IMR-90 (cell line): ENCODE measurements at regions not wholly inside any gene's neighbourhood (a gene's known extent, or its start where the extent isn't known, plus 50 kb on each side); places are given as distances from the start of the nearest gene placed in this dataset.

ENCODE experiments used
- ATAC-seq: fragments of 200-7000 bp; cut with Tn5 transposase; 2 replicates; pipeline ENCODE4 v1.9.1; 2020; ENCODE audit warnings: low read depth, mild to moderate bottlenecking, moderate library complexity
- BruUV-seq: library from RNA; stranded (reverse); fragments of 400-500 nt; replicated peaks from 2 replicates; lab custom pipeline; 2021; lab: Mats Ljungman, UMichigan
- CTCF ChIA-PET: fragments of 300-600 bp; formaldehyde crosslinking; extraction: SDS; loops from one replicate; lab custom pipeline; 2021; ENCODE audit warnings: antibody characterized with exemption; lab: Yijun Ruan, JAX
- POLR2A ChIA-PET: fragments of 300-600 bp; sonication (Branson Sonifier 250); formaldehyde crosslinking; loops from one replicate; lab custom pipeline; 2022; ENCODE audit warnings: antibody characterized with exemption; ENCODE audit not compliant: unreplicated experiment; lab: Charles Lee
- DNase-seq: peaks from one replicate; pipeline ENCODE4 v3.0.0; 2013
- H2AFZ ChIP-seq: replicated peaks from 2 replicates; pipeline ENCODE3; 2013; ENCODE audit warnings: low read length, mild to moderate bottlenecking; ENCODE audit not compliant: poor library complexity
- H2AK5ac ChIP-seq: 2 replicates; pipeline ENCODE4 v1.6.1; 2013; ENCODE audit warnings: low read depth, low read length, inconsistent platforms
- H2AK9ac ChIP-seq: replicated peaks from 2 replicates; pipeline ENCODE3; 2013; ENCODE audit warnings: mild to moderate bottlenecking, low read depth, low read length, moderate library complexity; ENCODE audit not compliant: poor library complexity
- H2BK120ac ChIP-seq: 2 replicates; pipeline ENCODE4 v1.6.1; 2013; ENCODE audit warnings: low read depth, low read length, inconsistent platforms
- H2BK15ac ChIP-seq: 3 replicates; pipeline ENCODE4 v1.6.1; 2013; ENCODE audit warnings: low read depth, low read length, inconsistent platforms
- H2BK20ac ChIP-seq: 2 replicates; pipeline ENCODE4 v1.6.1; 2013; ENCODE audit warnings: low read depth, mild to moderate bottlenecking, inconsistent platforms, low read length, moderate library complexity
- H2BK5ac ChIP-seq: 2 replicates; pipeline ENCODE4 v1.6.1; 2013; ENCODE audit warnings: mild to moderate bottlenecking, low read depth, low read length, inconsistent platforms; ENCODE audit not compliant: poor library complexity, severe bottlenecking
- H3K14ac ChIP-seq: replicated peaks from 2 replicates; pipeline ENCODE4 v1.6.1; 2013; ENCODE audit warnings: low read depth, low read length, inconsistent platforms
- H3K18ac ChIP-seq: 2 replicates; pipeline ENCODE4 v1.6.1; 2013; ENCODE audit warnings: low read depth, low read length, control low read depth
- H3K23ac ChIP-seq: 2 replicates; pipeline ENCODE4 v1.6.1; 2013; ENCODE audit warnings: low read depth, low read length, inconsistent platforms
- H3K27ac ChIP-seq: 2 replicates; pipeline ENCODE4 v1.5.1; 2013; ENCODE audit warnings: mild to moderate bottlenecking, control low read depth, low read length; ENCODE audit not compliant: insufficient read depth
- H3K27me3 ChIP-seq: 2 replicates; pipeline ENCODE4 v1.6.1; 2013; ENCODE audit warnings: low read length; ENCODE audit not compliant: control insufficient read depth, insufficient read depth
- H3K36me3 ChIP-seq: 2 replicates; pipeline ENCODE4 v1.6.1; 2013; ENCODE audit warnings: low read length, mixed read lengths; ENCODE audit not compliant: control insufficient read depth, insufficient read depth
- H3K4ac ChIP-seq: 2 replicates; pipeline ENCODE4 v1.6.1; 2013; ENCODE audit warnings: low read depth, low read length, inconsistent platforms
- H3K4me1 ChIP-seq: 2 replicates; pipeline ENCODE4 v1.6.1; 2013; ENCODE audit warnings: low read length, mixed read lengths; ENCODE audit not compliant: control insufficient read depth, insufficient read depth
- H3K4me2 ChIP-seq: 2 replicates; pipeline ENCODE4 v1.6.1; 2013; ENCODE audit warnings: low read depth, mild to moderate bottlenecking, control low read depth, low read length, moderate library complexity
- H3K4me3 ChIP-seq: 2 replicates; pipeline ENCODE4 v1.5.1; 2013; ENCODE audit warnings: low read depth, mild to moderate bottlenecking, control low read depth, low read length, moderate library complexity; ENCODE audit not compliant: insufficient read depth
- H3K56ac ChIP-seq: 2 replicates; pipeline ENCODE4 v1.6.1; 2013; ENCODE audit warnings: low read length, inconsistent platforms; ENCODE audit not compliant: insufficient read depth; ENCODE audit errors: extremely low read depth
- H3K79me1 ChIP-seq, 2 experiments: 2 replicates each; pipeline ENCODE4 v1.6.1; 2013; ENCODE audit warnings: low read length in 2 of 2, inconsistent platforms in 1 of 2, low read depth in 1 of 2
- H3K9ac ChIP-seq: 2 replicates; pipeline ENCODE4 v1.6.1; 2013; ENCODE audit warnings: low read depth, low read length, control low read depth
- H3K9me1 ChIP-seq: 2 replicates; pipeline ENCODE4 v1.6.1; 2013; ENCODE audit warnings: low read length, inconsistent platforms; ENCODE audit not compliant: insufficient read depth
- H3K9me3 ChIP-seq: 2 replicates; pipeline ENCODE4 v1.6.1; 2013; ENCODE audit warnings: low read length; ENCODE audit not compliant: control insufficient read depth, insufficient read depth
- H4K20me1 ChIP-seq: 2 replicates; pipeline ENCODE4 v1.6.1; 2013; ENCODE audit warnings: low read length, inconsistent platforms; ENCODE audit not compliant: insufficient read depth
- H4K5ac ChIP-seq: 2 replicates; pipeline ENCODE4 v1.6.1; 2013; ENCODE audit warnings: mild to moderate bottlenecking, low read depth, low read length, control low read depth
- H4K8ac ChIP-seq, 2 experiments: 2 replicates each; pipeline ENCODE4 v1.6.1; 2013; ENCODE audit warnings: low read depth in 2 of 2, low read length in 2 of 2, control low read depth in 1 of 2, inconsistent platforms in 1 of 2
- H4K91ac ChIP-seq: 2 replicates; pipeline ENCODE4 v1.6.1; 2013; ENCODE audit warnings: low read depth, low read length, inconsistent platforms; ENCODE audit not compliant: insufficient read depth
- CTCF ChIP-seq: conservative IDR thresholded peaks from 2 replicates; pipeline ENCODE4 v1.5.1; 2012; ENCODE audit warnings: mild to moderate bottlenecking, low read depth, low read length, improper control_type of control experiment
- RAD21 ChIP-seq: IDR thresholded peaks from 2 replicates; pipeline ENCODE4 v1.6.1; 2012; ENCODE audit warnings: low read length, improper control_type of control experiment
- WGBS, 2 experiments: methylation state at CpG; one replicate each; pipeline versions ENCODE4 v1.1.5 to v1.1.7; 2013; ENCODE audit warnings: missing lambda C conversion rate in 2 of 2; ENCODE audit not compliant: insufficient read length in 1 of 2; ENCODE audit errors: extremely low coverage in 2 of 2; 5-methylcytosine and 5-hydroxymethylcytosine counted together
- dilution Hi-C: fragments of 300-500 bp; cut with HindIII; formaldehyde crosslinking; loops from one replicate; pipeline ENCODE4 v1.14.3; 2018; ENCODE audit warnings: low sequenced_read_pairs; ENCODE audit not compliant: unreplicated experiment
- in situ Hi-C: fragments of 300-500 bp; cut with MboI; formaldehyde crosslinking; loops from 3 replicates; pipeline ENCODE4 v1.14.3; 2019; ENCODE audit warnings: low sequenced_read_pairs, inconsistent platforms, mixed read lengths
- intact Hi-C: fragments of 100-400 bp; cut with micrococcal nuclease; formaldehyde crosslinking; loops from 2 replicates; pipeline ENCODE4 v1.10.0; 2022

DNA sequence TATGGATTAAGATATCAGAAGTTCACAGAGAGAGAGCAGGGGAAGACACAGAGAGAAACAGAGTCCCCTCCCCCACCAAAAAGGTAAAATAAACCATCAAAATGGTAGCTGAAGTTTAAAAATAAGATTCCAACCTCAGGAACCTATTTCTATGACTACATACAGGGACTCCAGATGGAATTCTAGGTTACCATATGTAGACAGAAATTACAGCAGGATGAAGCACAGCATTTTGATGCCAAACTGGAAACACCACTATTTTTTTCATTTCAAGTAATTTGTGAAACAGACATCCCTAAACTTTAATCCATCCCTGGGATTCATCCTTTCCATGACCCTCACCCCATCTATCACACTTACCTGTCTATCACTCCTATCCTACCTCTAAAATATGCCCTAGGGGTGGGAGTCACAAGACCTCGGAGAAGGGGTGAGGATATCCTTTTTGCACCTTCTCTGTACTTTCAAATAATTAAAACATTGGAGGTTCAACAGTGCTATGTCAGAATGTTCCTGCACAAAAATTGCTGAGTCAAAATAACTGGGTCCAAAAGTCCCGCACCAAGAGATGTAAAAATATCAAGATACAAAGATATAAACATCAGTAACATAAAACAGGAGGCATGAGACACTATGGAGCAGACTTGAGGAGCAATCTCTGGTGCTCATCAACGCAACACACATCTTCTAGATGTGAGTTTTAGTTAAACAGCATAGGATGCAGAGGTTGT lies 344.5 kb upstream of the RASGEF1B start:
- H3K56ac ChIP-seq: no peak overlapping the region
- H3K27ac ChIP-seq: no peak overlapping the region
- H2BK15ac ChIP-seq: no peak overlapping the region
- POLR2A ChIA-PET: no interaction called here
- H4K5ac ChIP-seq: no peak overlapping the region
- H3K4ac ChIP-seq: no peak overlapping the region
- H3K4me3 ChIP-seq: no peak overlapping the region
- no peaks in the 10 kb centered on the region for H4K20me1 ChIP-seq
- no peak overlapping the region for H4K8ac ChIP-seq
- in situ Hi-C loops (no loop called here), intact Hi-C loops (no loop called here), dilution Hi-C loops (no loop called here)
- no peak for ATAC-seq
- H3K36me3 ChIP-seq: no peaks in the 10 kb centered on the region
- H3K23ac ChIP-seq: no peak overlapping the region
- H2BK5ac ChIP-seq: no peak overlapping the region
- BruUV-seq: no TSS peak
- no peak overlapping the region for H3K18ac ChIP-seq
- no peak overlapping the region for H2AFZ ChIP-seq
- H4K91ac ChIP-seq: no peak overlapping the region
- H3K14ac ChIP-seq: no peak overlapping the region
- H3K27me3 ChIP-seq: no peaks in the 10 kb centered on the region
- DNase-seq: no peak
- no peaks in the 10 kb centered on the region for H3K79me1 ChIP-seq
- H2BK120ac ChIP-seq: no peak overlapping the region
- no peak overlapping the region for H3K4me2 ChIP-seq
- no peak overlapping the region for H2BK20ac ChIP-seq
- no peak overlapping the region for H2AK9ac ChIP-seq
- CTCF ChIA-PET: no interaction called here
- no peak overlapping the region for H2AK5ac ChIP-seq
- no peaks in the 10 kb centered on the region for H3K9me1 ChIP-seq
- no peaks in the 10 kb centered on the region for H3K9me3 ChIP-seq
- H3K9ac ChIP-seq: no peak overlapping the region
- no peaks in the 10 kb centered on the region for H3K4me1 ChIP-seq
- WGBS, 2 experiments: no CpG with 5 or more reads among the region's 3 CpGs
- no peak for TF ChIP-seq CTCF
- no peak for TF ChIP-seq RAD21
